GM12872 (cell line): ENCODE measurements at regions not wholly inside any gene's neighbourhood (a gene's known extent, or its start where the extent isn't known, plus 50 kb on each side); places are given as distances from the start of the nearest gene placed in this dataset.

Source experiments
- CTCF ChIP-seq: IDR thresholded peaks from 3 replicates; pipeline ENCODE4 v1.5.1; 2011; ENCODE audit warnings: low read depth, mild to moderate bottlenecking, low read length, moderate library complexity; ENCODE audit not compliant: insufficient read depth

- TF ChIP-seq CTCF, result peak; percentile 34; the same call in 1 of the 3 replicates
These were observed 60.4 kb upstream of the GPR31 start for GRCh38 chr6:167217951-167218759.

GRCh38 chr6:167219967-167220512, 62.3 kb upstream of the GPR31 start:
- TF ChIP-seq CTCF, result no peak

- TF ChIP-seq CTCF, result no peak
These were observed 63.8 kb upstream of the GPR31 start for GRCh38 chr6:167221400-167222201.

- TF ChIP-seq CTCF, result no peak
These were observed 64.8 kb upstream of the UNC93A start for GRCh38 chr6:167226383-167226685.

- no peak for TF ChIP-seq CTCF
These were observed 64.3 kb upstream of the UNC93A start for GRCh38 chr6:167226791-167227190.

- no peak for TF ChIP-seq CTCF
These were observed 63.1 kb upstream of the UNC93A start for GRCh38 chr6:167227984-167228383.

- TF ChIP-seq CTCF, result no peak
These were observed 61.5 kb upstream of the UNC93A start for GRCh38 chr6:167229586-167229985.
